Neural crest cell (in vitro differentiated cells): ENCODE measurements at regions not wholly inside any gene's neighbourhood (a gene's known extent, or its start where the extent isn't known, plus 50 kb on each side); places are given as distances from the start of the nearest gene placed in this dataset.

Experiments
- DNase-seq: peaks from one replicate; pipeline ENCODE4 v3.0.0; 2021; ENCODE audit warnings: low read depth, mixed read lengths, low spot score
- H3K27ac Mint-ChIP-seq: one replicate; pipeline ENCODE4 v1.8.0; 2021; ENCODE audit warnings: mild to moderate bottlenecking, mixed read lengths; ENCODE audit not compliant: unreplicated experiment
- H3K27me3 Mint-ChIP-seq: 2 replicates; pipeline ENCODE4 v1.8.0; 2021; ENCODE audit warnings: low read depth, mild to moderate bottlenecking, mixed read lengths
- H3K36me3 Mint-ChIP-seq: 2 replicates; pipeline ENCODE4 v1.8.0; 2021; ENCODE audit warnings: low read depth, mild to moderate bottlenecking, mixed read lengths
- H3K4me1 Mint-ChIP-seq: 2 replicates; pipeline ENCODE4 v1.8.0; 2021; ENCODE audit warnings: mixed read lengths
- H3K4me3 Mint-ChIP-seq: one replicate; pipeline ENCODE4 v1.8.0; 2021; ENCODE audit warnings: mild to moderate bottlenecking, mixed read lengths
- H3K9me3 Mint-ChIP-seq: 2 replicates; pipeline ENCODE4 v1.8.0; 2021; ENCODE audit warnings: mixed read lengths
- CTCF ChIP-seq: fragments of 200-600 bp; sonication (generic); conservative IDR thresholded peaks from 2 replicates; pipeline ENCODE4 v1.5.0; 2021; ENCODE audit warnings: antibody characterized with exemption, mild to moderate bottlenecking

GRCh38 chr7:112619343-112619742 is 138.6 kb downstream of the LSMEM1 start:
- Mint-ChIP-seq H3K36me3 (no peaks in the 10 kb centered on the region), H3K27me3 (no peaks in the 10 kb centered on the region), H3K9me3 (peaks cover 5% of the 10 kb centered on the region), H3K4me3 (no peak overlapping the region), H3K4me1 (no peaks in the 10 kb centered on the region), H3K27ac (peak overlapping the region; percentile 3)
- no peak for DNase-seq
- no peak for TF ChIP-seq CTCF

DNA sequence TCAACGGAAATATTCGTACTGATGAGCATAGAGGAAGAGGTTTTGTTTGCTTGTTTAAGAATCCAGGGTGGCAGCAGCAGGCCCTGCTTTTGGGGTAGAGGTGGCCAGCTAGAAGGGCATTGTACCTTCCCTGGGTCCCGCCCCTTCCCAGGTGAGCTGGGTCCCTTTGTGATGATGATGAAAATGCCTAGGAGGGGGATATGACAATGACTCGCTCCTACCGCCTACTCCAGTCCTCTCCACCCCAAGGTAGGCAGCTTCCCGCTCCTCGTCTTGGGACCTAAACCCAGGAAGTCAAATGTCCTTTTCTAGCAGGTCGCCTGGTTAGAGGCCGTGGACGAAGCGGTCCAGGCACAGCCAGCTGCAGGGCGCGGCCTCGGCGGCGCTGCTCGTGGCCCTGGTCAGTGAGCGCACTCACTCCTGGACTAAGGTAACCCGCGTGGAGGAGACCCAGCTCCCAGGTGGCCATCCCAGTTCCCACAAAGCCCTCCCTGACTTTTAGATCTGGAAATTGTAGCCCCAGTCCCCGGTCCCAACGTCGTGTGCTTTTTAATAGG is 141.4 kb downstream of the LSMEM1 start:
- H3K9me3 Mint-ChIP-seq, result peaks cover 5% of the 10 kb centered on the region
- no peak for TF ChIP-seq CTCF
- no peak overlapping the region for H3K27ac Mint-ChIP-seq
- H3K4me3 Mint-ChIP-seq, result no peak overlapping the region
- no peak for DNase-seq
- H3K36me3 Mint-ChIP-seq, result no peaks in the 10 kb centered on the region
- H3K4me1 Mint-ChIP-seq, result no peaks in the 10 kb centered on the region
- H3K27me3 Mint-ChIP-seq, result no peaks in the 10 kb centered on the region

GRCh38 chr7:112624416-112624815 is 143.6 kb downstream of the LSMEM1 start:
- Mint-ChIP-seq H3K4me3 (no peak overlapping the region), H3K4me1 (no peaks in the 10 kb centered on the region), H3K27me3 (no peaks in the 10 kb centered on the region), H3K36me3 (no peaks in the 10 kb centered on the region), H3K9me3 (peaks cover 8% of the 10 kb centered on the region), H3K27ac (no peak overlapping the region)
- no peak for DNase-seq
- TF ChIP-seq CTCF, result no peak

- no peaks in the 10 kb centered on the region for H3K27me3 Mint-ChIP-seq
- no peak overlapping the region for H3K4me3 Mint-ChIP-seq
- no peak overlapping the region for H3K27ac Mint-ChIP-seq
- no peaks in the 10 kb centered on the region for H3K36me3 Mint-ChIP-seq
- H3K4me1 Mint-ChIP-seq, result no peaks in the 10 kb centered on the region
- TF ChIP-seq CTCF, result no peak
- no peak for DNase-seq
- H3K9me3 Mint-ChIP-seq, result peaks cover 5% of the 10 kb centered on the region
Observed at GRCh38 chr7:112630565-112630964, 149.8 kb downstream of the LSMEM1 start.

- H3K4me1 Mint-ChIP-seq, result no peaks in the 10 kb centered on the region
- H3K27ac Mint-ChIP-seq, result no peak overlapping the region
- H3K9me3 Mint-ChIP-seq, result no peaks in the 10 kb centered on the region
- no peaks in the 10 kb centered on the region for H3K36me3 Mint-ChIP-seq
- no peak for DNase-seq
- TF ChIP-seq CTCF, result no peak
- no peaks in the 10 kb centered on the region for H3K27me3 Mint-ChIP-seq
- no peak overlapping the region for H3K4me3 Mint-ChIP-seq
Observed at GRCh38 chr7:112634107-112634506, 153.3 kb downstream of the LSMEM1 start.

DNA sequence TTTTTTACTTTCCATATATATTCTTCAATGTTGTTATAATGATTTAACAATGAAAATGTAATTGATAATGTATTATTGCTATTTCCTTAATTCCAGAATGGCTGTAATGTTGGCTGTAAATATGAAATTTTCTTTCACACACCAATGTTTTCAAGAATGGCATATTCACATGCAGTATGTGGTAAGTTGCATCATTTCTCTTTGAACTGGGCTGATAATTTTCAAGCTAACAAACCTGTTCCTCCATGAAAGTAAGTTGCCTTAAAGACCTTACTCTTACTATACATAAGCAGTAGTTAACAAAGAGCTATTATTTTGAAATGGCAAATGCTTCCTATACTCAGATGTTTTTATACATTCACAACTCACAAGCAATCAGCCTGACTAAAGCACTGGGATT is 154.5 kb downstream of the TMEM168 start:
- Mint-ChIP-seq H3K9me3 (no peaks in the 10 kb centered on the region), H3K27me3 (no peaks in the 10 kb centered on the region)

More for the DNA sequence above, 154.5 kb downstream of the TMEM168 start:
- TF ChIP-seq CTCF, result no peak
- no peak overlapping the region for H3K27ac Mint-ChIP-seq
- no peaks in the 10 kb centered on the region for H3K4me1 Mint-ChIP-seq
- no peaks in the 10 kb centered on the region for H3K36me3 Mint-ChIP-seq
- H3K4me3 Mint-ChIP-seq, result no peak overlapping the region
- no peak for DNase-seq
